ENCODE measurements at regions not wholly inside any gene's neighbourhood (a gene's known extent, or its start where the extent isn't known, plus 50 kb on each side); places are given as distances from the start of the nearest gene placed in this dataset.
"Not testable (repeated sequence)": the region's sequence is repeated elsewhere in the genome, so short reads cannot be mapped to it uniquely, and the experiment has no call there.

GRCh38 chr10:90088024-90088317 is 386.6 kb downstream of the KIF20B start:
- Mint-ChIP-seq H3K9me3 (ENCODE audit: unreplicated experiment) (peaks cover 4% of the 10 kb centered on the region), H3K4me3 (ENCODE audit: unreplicated experiment) (no peak overlapping the region), H3K27me3 (ENCODE audit: unreplicated experiment) (no peaks in the 10 kb centered on the region), H3K27ac (ENCODE audit: unreplicated experiment) (no peak overlapping the region), H3K4me1 (ENCODE audit: unreplicated experiment) (peaks cover 6% of the 10 kb centered on the region), H3K36me3 (ENCODE audit: low read depth, unreplicated experiment) (peaks cover 3% of the 10 kb centered on the region)
- DNase-seq (ENCODE audit: low spot score): no peak
- no peak for TF ChIP-seq CTCF (IDR thresholded peaks at IDR 0.05; ENCODE audit: unreplicated experiment)

GRCh38 chr10:90089719-90090118 is 388.3 kb downstream of the KIF20B start:
- no peaks in the 10 kb centered on the region for H3K9me3 Mint-ChIP-seq (ENCODE audit: unreplicated experiment)
- no peak overlapping the region for H3K27ac Mint-ChIP-seq (ENCODE audit: unreplicated experiment)
- peaks cover 6% of the 10 kb centered on the region for H3K4me1 Mint-ChIP-seq (ENCODE audit: unreplicated experiment)
- no peak for DNase-seq (ENCODE audit: low spot score)
- no peak overlapping the region for H3K4me3 Mint-ChIP-seq (ENCODE audit: unreplicated experiment)
- H3K27me3 Mint-ChIP-seq (ENCODE audit: unreplicated experiment): no peaks in the 10 kb centered on the region
- no peak for TF ChIP-seq CTCF (IDR thresholded peaks at IDR 0.05; ENCODE audit: unreplicated experiment)
- H3K36me3 Mint-ChIP-seq (ENCODE audit: low read depth, unreplicated experiment): no peaks in the 10 kb centered on the region

- Mint-ChIP-seq H3K9me3 (ENCODE audit: unreplicated experiment) (no peaks in the 10 kb centered on the region), H3K27me3 (ENCODE audit: unreplicated experiment) (no peaks in the 10 kb centered on the region), H3K4me3 (ENCODE audit: unreplicated experiment) (no peak overlapping the region), H3K36me3 (ENCODE audit: low read depth, unreplicated experiment) (no peaks in the 10 kb centered on the region), H3K27ac (ENCODE audit: unreplicated experiment) (no peak overlapping the region), H3K4me1 (ENCODE audit: unreplicated experiment) (no peaks in the 10 kb centered on the region)
- DNase-seq (ENCODE audit: low spot score): no peak
- TF ChIP-seq CTCF (IDR thresholded peaks at IDR 0.05; ENCODE audit: unreplicated experiment): no peak
Measured at GRCh38 chr10:90096196-90096595, 394.8 kb downstream of the KIF20B start.

- not testable (repeated sequence) for H3K27me3 Mint-ChIP-seq (ENCODE audit: unreplicated experiment); H3K4me3 Mint-ChIP-seq (ENCODE audit: unreplicated experiment); H3K36me3 Mint-ChIP-seq (ENCODE audit: low read depth, unreplicated experiment); H3K4me1 Mint-ChIP-seq (ENCODE audit: unreplicated experiment); DNase-seq (ENCODE audit: low spot score); H3K27ac Mint-ChIP-seq (ENCODE audit: unreplicated experiment); H3K9me3 Mint-ChIP-seq (ENCODE audit: unreplicated experiment)
Measured at GRCh38 chr10:90107581-90107980, 406.2 kb downstream of the KIF20B start.

- TF ChIP-seq CTCF (IDR thresholded peaks at IDR 0.05; ENCODE audit: unreplicated experiment): no peak
- no peak for DNase-seq (ENCODE audit: low spot score)
- Mint-ChIP-seq H3K27ac (ENCODE audit: unreplicated experiment) (no peak overlapping the region), H3K4me3 (ENCODE audit: unreplicated experiment) (no peak overlapping the region), H3K4me1 (ENCODE audit: unreplicated experiment) (no peaks in the 10 kb centered on the region), H3K27me3 (ENCODE audit: unreplicated experiment) (no peaks in the 10 kb centered on the region), H3K9me3 (ENCODE audit: unreplicated experiment) (peaks cover 1% of the 10 kb centered on the region), H3K36me3 (ENCODE audit: low read depth, unreplicated experiment) (no peaks in the 10 kb centered on the region)
Measured at GRCh38 chr10:90111671-90112070, 410.3 kb downstream of the KIF20B start.

- no peaks in the 10 kb centered on the region for H3K4me1 Mint-ChIP-seq (ENCODE audit: unreplicated experiment)
- peaks cover 4% of the 10 kb centered on the region for H3K9me3 Mint-ChIP-seq (ENCODE audit: unreplicated experiment)
- no peak overlapping the region for H3K27ac Mint-ChIP-seq (ENCODE audit: unreplicated experiment)
- TF ChIP-seq CTCF (IDR thresholded peaks at IDR 0.05; ENCODE audit: unreplicated experiment): no peak
- H3K36me3 Mint-ChIP-seq (ENCODE audit: low read depth, unreplicated experiment): peaks cover under 1% of the 10 kb centered on the region
- H3K4me3 Mint-ChIP-seq (ENCODE audit: unreplicated experiment): no peak overlapping the region
- no peak for DNase-seq (ENCODE audit: low spot score)
- H3K27me3 Mint-ChIP-seq (ENCODE audit: unreplicated experiment): no peaks in the 10 kb centered on the region
Measured at GRCh38 chr10:90112681-90113080, 411.3 kb downstream of the KIF20B start.

- H3K4me1 Mint-ChIP-seq (ENCODE audit: unreplicated experiment); H3K9me3 Mint-ChIP-seq (ENCODE audit: unreplicated experiment); H3K36me3 Mint-ChIP-seq (ENCODE audit: low read depth, unreplicated experiment); H3K27me3 Mint-ChIP-seq (ENCODE audit: unreplicated experiment); H3K27ac Mint-ChIP-seq (ENCODE audit: unreplicated experiment); DNase-seq (ENCODE audit: low spot score); H3K4me3 Mint-ChIP-seq (ENCODE audit: unreplicated experiment): not testable (repeated sequence)
Measured at GRCh38 chr10:90118567-90118966, 417.2 kb downstream of the KIF20B start.

GRCh38 chr10:90119631-90120280 is 418.4 kb downstream of the KIF20B start:
- not testable (repeated sequence) for H3K27ac Mint-ChIP-seq (ENCODE audit: unreplicated experiment); H3K36me3 Mint-ChIP-seq (ENCODE audit: low read depth, unreplicated experiment); H3K9me3 Mint-ChIP-seq (ENCODE audit: unreplicated experiment); H3K27me3 Mint-ChIP-seq (ENCODE audit: unreplicated experiment); H3K4me3 Mint-ChIP-seq (ENCODE audit: unreplicated experiment); DNase-seq (ENCODE audit: low spot score); H3K4me1 Mint-ChIP-seq (ENCODE audit: unreplicated experiment)

Measured in endothelial cell (in vitro differentiated cells).